22Rv1 (cell line): ENCODE measurements at regions not wholly inside any gene's neighbourhood (a gene's known extent, or its start where the extent isn't known, plus 50 kb on each side); places are given as distances from the start of the nearest gene placed in this dataset.
"Not testable (repeated sequence)": the region's sequence is repeated elsewhere in the genome, so short reads cannot be mapped to it uniquely, and the experiment has no call there.

Experiments
- H3K27ac ChIP-seq: fragments of 450-650 bp; 2 replicates; pipeline ENCODE4 v1.5.1; 2017
- ZFX ChIP-seq: fragments of 450-650 bp; IDR thresholded peaks from 2 replicates; pipeline ENCODE4 v1.6.1; 2017; ENCODE audit warnings: antibody characterized with exemption, borderline replicate concordance
- TF ChIP-seq, protein P1 (sequence below): fragments of 450-650 bp; IDR thresholded peaks from 2 replicates; pipeline ENCODE4 v1.5.1; 2017; ENCODE audit warnings: mild to moderate bottlenecking

DNA sequence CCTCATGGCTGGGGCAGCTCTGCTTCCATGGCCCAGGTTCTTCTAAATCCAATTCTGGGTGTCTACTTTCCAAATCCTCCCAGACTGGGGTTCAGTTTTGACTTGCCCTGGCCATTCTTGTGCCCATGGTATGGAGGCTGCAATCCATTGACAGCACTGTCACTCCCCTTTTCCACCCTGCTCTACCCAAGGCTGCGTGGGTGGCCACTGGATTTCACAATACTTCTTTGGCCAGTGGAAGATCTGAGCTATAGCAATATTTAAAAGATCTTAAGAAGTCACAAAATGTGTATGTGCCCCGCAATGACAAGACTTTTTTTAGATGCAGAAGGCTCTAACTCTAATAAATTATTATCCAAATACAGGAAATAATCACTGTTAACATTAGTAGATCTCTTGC, 329.4 kb upstream of the CCL2 start:
- H3K27ac ChIP-seq: no peak overlapping the region
- TF ChIP-seq ZFX: no peak
- TF ChIP-seq, protein P1, sequence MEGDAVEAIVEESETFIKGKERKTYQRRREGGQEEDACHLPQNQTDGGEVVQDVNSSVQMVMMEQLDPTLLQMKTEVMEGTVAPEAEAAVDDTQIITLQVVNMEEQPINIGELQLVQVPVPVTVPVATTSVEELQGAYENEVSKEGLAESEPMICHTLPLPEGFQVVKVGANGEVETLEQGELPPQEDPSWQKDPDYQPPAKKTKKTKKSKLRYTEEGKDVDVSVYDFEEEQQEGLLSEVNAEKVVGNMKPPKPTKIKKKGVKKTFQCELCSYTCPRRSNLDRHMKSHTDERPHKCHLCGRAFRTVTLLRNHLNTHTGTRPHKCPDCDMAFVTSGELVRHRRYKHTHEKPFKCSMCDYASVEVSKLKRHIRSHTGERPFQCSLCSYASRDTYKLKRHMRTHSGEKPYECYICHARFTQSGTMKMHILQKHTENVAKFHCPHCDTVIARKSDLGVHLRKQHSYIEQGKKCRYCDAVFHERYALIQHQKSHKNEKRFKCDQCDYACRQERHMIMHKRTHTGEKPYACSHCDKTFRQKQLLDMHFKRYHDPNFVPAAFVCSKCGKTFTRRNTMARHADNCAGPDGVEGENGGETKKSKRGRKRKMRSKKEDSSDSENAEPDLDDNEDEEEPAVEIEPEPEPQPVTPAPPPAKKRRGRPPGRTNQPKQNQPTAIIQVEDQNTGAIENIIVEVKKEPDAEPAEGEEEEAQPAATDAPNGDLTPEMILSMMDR: no peak

DNA sequence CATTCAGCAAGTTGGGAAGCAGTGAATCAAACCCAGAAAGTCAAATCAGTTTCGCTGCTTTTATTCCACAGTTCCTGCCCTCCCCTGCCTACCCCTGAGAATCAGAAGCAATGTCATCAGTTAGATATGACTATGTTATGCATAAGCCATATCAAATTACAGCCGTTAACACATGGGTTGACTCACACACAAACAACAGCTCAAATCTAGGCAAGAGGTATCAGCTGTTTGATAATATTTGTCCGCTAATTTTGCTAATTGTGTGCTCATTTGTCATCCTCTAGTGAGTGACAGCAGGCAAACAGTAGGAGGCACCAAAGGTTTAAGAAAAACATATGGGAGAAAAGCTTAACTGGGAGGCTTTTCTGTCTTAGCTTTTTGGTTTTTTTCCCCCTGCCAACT, 327.4 kb upstream of the CCL2 start:
- TF ChIP-seq ZFX: no peak
- TF ChIP-seq, protein P1: no peak
- no peak overlapping the region for H3K27ac ChIP-seq

DNA sequence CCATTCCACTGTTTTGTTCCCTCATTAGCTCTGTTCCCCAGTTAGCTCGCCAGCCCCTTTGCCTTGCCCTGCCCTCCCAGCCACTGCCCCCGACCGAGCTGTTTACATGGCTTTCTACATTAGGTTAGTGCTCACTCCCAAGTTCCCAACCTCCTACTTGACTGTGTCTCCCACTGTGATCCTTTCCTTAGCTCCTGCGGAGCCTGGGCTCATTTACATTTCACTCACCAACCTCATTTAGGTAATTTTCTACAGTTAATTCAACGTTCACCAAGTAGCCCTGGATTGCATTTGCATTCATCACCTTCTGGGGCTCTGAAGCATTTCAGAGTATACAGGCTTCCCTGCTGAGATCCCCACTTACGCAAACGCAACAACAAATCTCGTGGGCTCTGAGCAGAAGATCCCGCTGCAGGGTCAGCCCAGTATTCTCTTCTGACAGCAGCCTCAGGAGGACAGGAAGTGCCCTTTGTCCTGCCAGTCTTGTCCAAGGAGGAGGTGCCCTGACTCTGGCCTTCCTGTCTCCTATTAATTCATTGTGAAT, 325.8 kb upstream of the CCL2 start:
- TF ChIP-seq, protein P1: no peak
- TF ChIP-seq ZFX: no peak
- no peak overlapping the region for H3K27ac ChIP-seq

DNA sequence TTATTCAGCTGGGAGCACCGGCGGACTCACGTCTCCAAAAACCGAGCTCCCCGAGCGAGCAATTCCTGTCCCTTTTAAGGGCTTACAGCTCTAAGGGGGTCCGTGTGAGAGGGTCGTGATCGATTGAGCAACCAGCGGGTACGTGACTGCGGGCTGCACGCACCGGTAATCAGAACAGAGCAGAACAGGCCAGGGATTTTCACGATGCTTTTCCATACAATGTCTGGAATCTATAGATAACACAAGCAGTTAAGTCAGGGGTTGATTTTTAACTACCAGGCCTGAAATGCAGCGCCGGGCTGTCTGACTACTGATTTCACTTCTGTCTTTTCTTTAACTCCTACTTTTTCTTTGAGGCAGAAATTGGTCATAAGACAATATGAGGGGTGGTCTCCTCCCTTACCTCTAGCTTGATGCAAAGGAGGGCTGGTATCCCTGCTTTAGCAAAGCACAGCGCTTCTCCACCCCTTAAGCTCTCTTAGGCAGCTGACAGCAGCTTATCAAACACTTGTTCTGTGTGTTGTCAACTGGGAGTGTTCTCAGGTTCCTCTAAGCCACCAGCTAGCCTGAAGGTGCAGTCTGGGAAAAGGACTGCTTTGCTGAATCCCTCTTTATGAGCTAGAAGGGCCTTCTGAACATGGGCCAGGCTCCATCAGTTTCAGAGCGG, 323.8 kb upstream of the CCL2 start:
- not testable (repeated sequence) for H3K27ac ChIP-seq

DNA sequence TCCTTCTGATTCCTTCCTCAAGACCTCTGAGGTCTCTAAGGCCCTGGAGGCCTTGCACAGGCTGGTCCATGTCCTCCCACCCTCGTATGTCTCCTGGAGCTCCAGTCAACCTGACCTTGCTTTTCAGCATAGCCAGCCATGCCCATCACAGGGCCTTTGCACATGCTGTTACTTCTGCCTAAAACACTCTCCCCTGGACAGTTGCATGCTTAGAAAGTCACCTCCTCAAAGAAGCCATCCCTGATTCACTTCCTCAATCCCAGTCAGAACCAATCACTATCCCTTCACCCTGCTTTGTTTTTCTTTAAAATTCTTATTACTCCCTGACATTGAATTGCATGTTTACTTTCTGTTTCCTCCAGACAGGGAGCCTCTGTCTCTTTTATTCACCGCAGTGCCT, 322.1 kb upstream of the CCL2 start:
- no peak for TF ChIP-seq ZFX
- TF ChIP-seq, protein P1: no peak
- no peak overlapping the region for H3K27ac ChIP-seq

DNA sequence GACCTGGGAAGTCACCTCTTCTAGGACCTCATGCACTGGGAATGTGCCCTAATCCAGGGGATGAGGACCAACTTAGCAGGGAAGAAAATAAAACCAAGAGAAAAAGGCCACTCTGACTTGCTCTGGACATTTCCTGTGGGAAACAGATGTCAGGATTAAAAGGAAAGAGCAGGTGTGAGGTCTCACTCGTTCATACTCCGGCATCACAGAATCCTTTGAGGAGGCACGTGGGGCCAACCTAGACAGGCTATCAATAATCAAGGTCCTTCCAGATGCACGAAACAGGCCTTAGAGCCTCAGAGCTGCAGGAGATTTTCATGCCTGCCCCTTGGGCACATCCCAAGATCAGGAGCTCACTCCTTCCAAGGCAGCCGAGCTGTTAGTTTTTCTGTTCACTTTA, 321.5 kb upstream of the CCL2 start:
- H3K27ac ChIP-seq: no peak overlapping the region
- TF ChIP-seq ZFX: no peak
- TF ChIP-seq, protein P1: no peak

DNA sequence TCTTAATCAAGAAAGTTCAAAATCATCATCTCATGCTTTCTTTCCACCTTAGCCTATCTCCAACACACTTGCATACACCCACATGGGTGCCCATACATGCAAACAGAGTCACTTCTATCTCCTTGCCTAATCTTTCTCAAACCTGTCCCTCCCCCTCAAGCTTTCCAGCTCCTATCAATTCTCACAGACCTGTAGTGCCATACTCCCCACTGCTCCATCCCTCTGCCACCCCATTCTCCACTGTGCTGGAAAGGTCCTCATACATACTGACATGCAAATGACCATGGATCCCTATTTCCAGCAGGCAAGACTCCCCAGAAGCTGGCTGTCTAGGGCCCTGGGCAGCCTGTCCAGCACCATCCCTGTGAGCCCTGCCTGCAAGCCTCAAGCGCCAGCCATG, 320.4 kb upstream of the CCL2 start:
- no peak for TF ChIP-seq ZFX
- TF ChIP-seq, protein P1: no peak
- H3K27ac ChIP-seq: no peak overlapping the region

DNA sequence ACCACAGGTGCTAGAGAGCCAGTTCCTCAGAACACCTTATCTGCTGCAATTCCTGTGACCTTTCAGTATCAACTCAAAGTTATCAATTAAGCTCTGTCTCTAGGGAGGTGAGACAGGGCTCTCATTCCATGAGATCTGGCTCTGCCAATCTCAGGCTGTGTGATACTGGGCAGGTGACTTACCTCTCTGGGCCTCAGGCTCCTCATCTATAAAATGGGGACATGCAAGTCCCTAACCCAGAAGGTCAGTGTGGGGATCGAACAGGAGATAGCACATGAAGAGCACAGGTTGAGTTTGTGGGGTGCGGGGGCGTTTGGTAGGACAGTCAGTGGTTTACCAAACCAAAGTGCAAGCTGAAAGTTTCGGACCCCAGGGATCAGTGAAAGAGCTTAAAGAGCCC, 319.3 kb upstream of the CCL2 start:
- no peak for TF ChIP-seq ZFX
- TF ChIP-seq, protein P1: no peak

More for the DNA sequence above, 319.3 kb upstream of the CCL2 start:
- H3K27ac ChIP-seq: no peak overlapping the region
